LNCaP clone FGC (cell line): ENCODE measurements at regions not wholly inside any gene's neighbourhood (a gene's known extent, or its start where the extent isn't known, plus 50 kb on each side); places are given as distances from the start of the nearest gene placed in this dataset.
"Not testable (repeated sequence)": the region's sequence is repeated elsewhere in the genome, so short reads cannot be mapped to it uniquely, and the experiment has no call there.

Source experiments
- DNase-seq: peaks from one replicate; pipeline ENCODE4 v3.0.0-alpha.2; 2011; ENCODE audit warnings: low read depth
- H3K4me3 ChIP-seq: 2 replicates; pipeline ENCODE4 v1.5.1; 2011; ENCODE audit warnings: mild to moderate bottlenecking, low read depth, low read length, control low read depth
- TF ChIP-seq, protein P1 (sequence below): IDR thresholded peaks from 2 replicates; pipeline ENCODE4 v1.5.1; 2012; ENCODE audit warnings: mild to moderate bottlenecking; ENCODE audit not compliant: control insufficient read depth, insufficient read depth; ENCODE audit errors: extremely low read depth

- no peak overlapping the region for H3K4me3 ChIP-seq
- DNase-seq: no peak
- TF ChIP-seq, protein P1, sequence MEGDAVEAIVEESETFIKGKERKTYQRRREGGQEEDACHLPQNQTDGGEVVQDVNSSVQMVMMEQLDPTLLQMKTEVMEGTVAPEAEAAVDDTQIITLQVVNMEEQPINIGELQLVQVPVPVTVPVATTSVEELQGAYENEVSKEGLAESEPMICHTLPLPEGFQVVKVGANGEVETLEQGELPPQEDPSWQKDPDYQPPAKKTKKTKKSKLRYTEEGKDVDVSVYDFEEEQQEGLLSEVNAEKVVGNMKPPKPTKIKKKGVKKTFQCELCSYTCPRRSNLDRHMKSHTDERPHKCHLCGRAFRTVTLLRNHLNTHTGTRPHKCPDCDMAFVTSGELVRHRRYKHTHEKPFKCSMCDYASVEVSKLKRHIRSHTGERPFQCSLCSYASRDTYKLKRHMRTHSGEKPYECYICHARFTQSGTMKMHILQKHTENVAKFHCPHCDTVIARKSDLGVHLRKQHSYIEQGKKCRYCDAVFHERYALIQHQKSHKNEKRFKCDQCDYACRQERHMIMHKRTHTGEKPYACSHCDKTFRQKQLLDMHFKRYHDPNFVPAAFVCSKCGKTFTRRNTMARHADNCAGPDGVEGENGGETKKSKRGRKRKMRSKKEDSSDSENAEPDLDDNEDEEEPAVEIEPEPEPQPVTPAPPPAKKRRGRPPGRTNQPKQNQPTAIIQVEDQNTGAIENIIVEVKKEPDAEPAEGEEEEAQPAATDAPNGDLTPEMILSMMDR: no peak
Observed at GRCh38 chr2:34519659-34520058, 920.6 kb upstream of the FAM98A start.

DNA sequence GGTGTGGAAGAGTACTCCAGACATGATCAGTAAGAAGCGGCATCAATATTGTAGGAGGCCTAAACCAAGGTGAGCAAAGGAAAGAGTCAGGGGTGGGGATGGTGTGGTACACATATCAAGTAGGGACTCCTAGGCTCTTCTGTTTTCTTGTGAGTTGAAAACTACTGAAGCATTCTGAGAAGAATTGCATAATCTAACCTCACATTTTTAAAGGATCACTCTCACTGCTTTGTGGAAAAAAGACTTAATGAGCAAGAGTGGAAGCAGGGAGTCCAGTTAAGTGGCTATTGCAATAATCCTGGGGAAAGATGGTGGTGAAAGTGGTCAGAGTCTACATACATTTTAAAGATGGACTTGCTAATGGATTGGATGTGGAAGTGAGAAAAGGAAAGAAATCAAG, 899.5 kb upstream of the FAM98A start:
- DNase-seq: no peak
- TF ChIP-seq, protein P1: no peak
- H3K4me3 ChIP-seq: no peak overlapping the region

GRCh38 chr2:34494192-34494591, 895.1 kb upstream of the FAM98A start:
- not testable (repeated sequence) for DNase-seq, H3K4me3 ChIP-seq

- H3K4me3 ChIP-seq: no peak overlapping the region
- no peak for DNase-seq
- TF ChIP-seq, protein P1: no peak
Observed at GRCh38 chr2:34492561-34493455, 893.7 kb upstream of the FAM98A start.

DNA sequence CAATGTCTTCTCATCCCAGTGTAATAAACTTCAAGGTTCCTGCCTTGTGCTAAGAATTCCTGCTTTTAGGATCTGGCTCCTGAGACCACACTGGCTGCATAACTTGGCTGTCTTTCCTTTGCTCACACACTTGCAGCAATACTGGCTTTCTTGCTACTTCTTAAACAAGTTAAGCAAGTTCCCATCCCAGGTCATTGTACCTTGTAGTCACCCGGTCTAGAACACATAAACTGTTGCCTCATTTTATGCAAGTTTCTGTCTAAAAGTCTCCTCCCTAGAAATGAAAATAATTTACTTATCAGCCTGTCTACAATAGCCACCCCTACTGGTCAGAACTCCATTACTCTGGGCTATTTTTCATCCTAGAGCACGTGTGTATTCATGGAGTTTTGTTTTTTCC, 887.9 kb upstream of the FAM98A start:
- TF ChIP-seq, protein P1: no peak
- no peak for DNase-seq
- no peak overlapping the region for H3K4me3 ChIP-seq

DNA sequence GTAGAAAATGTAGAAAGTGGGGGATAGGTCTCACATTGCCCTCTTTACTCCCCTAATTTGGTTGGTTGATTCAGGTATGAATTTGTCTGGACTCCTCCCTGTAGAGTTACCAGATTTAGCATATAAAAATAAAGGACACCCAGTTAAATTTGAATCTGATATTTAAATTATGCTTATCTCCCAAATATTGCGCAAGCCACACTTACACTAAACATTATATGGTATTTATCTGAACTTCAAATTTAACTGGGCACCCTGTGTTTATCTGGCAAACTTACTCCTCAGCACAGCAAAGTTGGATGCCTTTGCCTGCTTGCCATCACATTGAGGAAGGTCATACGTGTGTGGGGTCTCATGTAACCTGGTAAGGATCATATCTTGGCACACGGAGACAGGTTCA, 882.4 kb upstream of the FAM98A start:
- TF ChIP-seq, protein P1: no peak
- DNase-seq: no peak
- H3K4me3 ChIP-seq: no peak overlapping the region

- no peak overlapping the region for H3K4me3 ChIP-seq
- DNase-seq: no peak
- TF ChIP-seq, protein P1: no peak
Observed at GRCh38 chr2:34480366-34480765, 881.3 kb upstream of the FAM98A start.
